ENCODE measurements at regions not wholly inside any gene's neighbourhood (a gene's known extent, or its start where the extent isn't known, plus 50 kb on each side); places are given as distances from the start of the nearest gene placed in this dataset.

- no peak for TF ChIP-seq CTCF (IDR thresholded peaks at IDR 0.05)
- TF ChIP-seq SP1 (CRISPR knock-in tag; conservative IDR thresholded peaks at IDR 0.05) = no peak
- TF ChIP-seq ZNF317 (CRISPR knock-in tag; IDR thresholded peaks at IDR 0.05; ENCODE audit: borderline replicate concordance, low read depth) = no peak
- TF ChIP-seq ZNF263 (CRISPR knock-in tag; IDR thresholded peaks at IDR 0.05; ENCODE audit: low read depth) = no peak
- TF ChIP-seq ESRRA (CRISPR knock-in tag; IDR thresholded peaks at IDR 0.05; ENCODE audit: borderline replicate concordance) = no peak
- TF ChIP-seq CREB1 (CRISPR knock-in tag; IDR thresholded peaks at IDR 0.05) = no peak
- TF ChIP-seq NFYB (CRISPR knock-in tag; conservative IDR thresholded peaks at IDR 0.05; ENCODE audit: low read depth) = no peak
Measured at GRCh38 chr17:70813355-70813930, 644.1 kb downstream of the KCNJ2 start.
